ENCODE measurements at regions not wholly inside any gene's neighbourhood (a gene's known extent, or its start where the extent isn't known, plus 50 kb on each side); places are given as distances from the start of the nearest gene placed in this dataset.
"Not testable (repeated sequence)": the region's sequence is repeated elsewhere in the genome, so short reads cannot be mapped to it uniquely, and the experiment has no call there.

DNA sequence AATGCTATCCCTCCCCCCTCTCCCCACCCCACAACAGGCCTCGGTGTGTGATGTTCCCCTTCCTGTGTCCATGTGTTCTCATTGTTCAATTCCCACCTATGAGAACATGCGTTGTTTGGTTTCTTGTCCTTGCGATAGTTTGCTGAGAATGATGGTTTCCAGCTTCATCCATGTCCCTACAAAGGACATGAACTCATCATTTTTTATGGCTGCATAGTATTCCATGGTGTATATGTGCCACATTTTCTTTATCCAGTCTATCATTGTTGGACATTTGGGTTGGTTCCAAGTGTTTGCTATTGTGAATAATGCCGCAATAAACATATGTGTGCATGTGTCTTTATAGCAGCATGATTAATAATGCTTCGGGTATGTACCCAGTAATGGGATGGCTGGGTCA is 1156.1 kb downstream of the NAALADL2 start:
- DNase-seq = not testable (repeated sequence)

GRCh38 chr3:176009256-176009655 is 1150.1 kb downstream of the NAALADL2 start:
- no peak for DNase-seq

DNA sequence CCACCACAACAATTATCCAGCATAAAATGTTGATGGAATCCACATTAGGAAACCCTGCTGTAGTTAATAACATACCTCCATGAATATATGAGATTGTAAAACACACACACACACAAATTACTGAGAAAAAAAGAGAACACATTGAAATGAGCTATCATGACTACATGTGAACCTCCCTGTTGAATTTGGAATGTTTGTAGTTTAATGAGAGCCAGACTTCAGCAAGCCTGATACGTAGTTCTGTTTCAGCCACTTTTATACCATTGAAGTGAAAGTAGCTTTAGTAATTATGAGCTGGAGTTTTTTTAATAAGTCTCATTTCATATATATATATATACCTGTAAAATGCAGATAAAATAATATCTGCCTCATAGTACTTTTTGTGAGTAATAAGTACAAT is 1146.4 kb downstream of the NAALADL2 start:
- DNase-seq = no peak

GRCh38 chr3:175989161-175989560 is 1130.0 kb downstream of the NAALADL2 start:
- DNase-seq = no peak

DNA sequence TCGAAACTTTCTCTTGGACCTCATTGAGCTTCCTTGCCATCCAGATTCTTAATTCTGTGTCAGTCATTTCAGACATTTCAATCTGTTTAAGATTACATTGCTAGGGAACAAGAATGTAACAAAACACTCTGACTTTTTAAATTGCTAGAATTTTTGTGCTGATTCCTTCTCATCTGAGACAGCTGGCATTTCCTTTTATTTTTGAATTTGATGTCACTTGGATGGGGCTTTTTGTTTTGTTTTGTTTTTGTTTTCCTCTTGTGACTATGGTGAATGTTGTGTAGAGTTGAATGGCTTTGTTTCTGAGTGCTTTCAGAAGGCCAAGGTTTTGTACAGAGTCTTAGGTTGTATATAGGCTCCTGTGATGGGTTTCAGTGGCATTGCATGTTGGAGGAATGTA is 1129.3 kb downstream of the NAALADL2 start:
- DNase-seq = no peak

DNA sequence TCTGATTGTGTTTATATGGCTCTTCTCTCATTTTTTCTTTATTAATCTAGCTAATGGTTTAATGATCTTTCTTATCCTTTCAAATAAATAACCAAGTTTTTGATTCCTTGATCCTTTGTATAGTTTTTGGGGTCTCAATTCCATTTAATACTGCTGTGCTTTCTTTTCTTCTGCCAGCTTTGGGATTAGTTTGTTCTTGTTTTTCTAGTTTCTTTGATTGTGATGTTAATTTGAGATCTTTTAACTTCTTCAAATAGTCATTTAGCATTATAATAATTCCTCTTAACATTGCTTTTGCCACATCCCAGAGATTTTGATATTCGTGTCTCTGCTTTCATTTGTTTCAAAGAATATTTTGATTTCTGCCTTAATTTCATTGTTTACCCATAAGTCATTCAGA is 1126.6 kb downstream of the NAALADL2 start:
- DNase-seq = no peak

DNA sequence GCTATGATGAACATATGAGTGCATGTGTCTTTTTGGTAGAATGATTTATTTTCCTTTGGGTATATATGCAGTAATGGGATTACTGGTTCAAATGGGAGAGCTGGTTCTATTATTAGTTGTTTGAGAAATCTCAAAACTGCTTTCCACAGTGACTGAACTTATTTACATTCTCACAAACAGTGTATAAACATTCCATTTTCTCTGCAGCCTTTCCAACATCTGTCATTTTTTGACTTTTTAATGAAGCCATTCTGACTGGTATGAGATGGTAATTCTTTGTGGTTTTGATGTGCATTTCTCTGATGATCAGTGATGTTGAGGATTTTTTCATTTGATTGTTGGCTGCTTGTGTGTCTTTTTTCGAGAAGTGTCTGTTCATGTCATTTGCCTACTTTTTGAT is 1124.2 kb downstream of the NAALADL2 start:
- DNase-seq = no peak

DNA sequence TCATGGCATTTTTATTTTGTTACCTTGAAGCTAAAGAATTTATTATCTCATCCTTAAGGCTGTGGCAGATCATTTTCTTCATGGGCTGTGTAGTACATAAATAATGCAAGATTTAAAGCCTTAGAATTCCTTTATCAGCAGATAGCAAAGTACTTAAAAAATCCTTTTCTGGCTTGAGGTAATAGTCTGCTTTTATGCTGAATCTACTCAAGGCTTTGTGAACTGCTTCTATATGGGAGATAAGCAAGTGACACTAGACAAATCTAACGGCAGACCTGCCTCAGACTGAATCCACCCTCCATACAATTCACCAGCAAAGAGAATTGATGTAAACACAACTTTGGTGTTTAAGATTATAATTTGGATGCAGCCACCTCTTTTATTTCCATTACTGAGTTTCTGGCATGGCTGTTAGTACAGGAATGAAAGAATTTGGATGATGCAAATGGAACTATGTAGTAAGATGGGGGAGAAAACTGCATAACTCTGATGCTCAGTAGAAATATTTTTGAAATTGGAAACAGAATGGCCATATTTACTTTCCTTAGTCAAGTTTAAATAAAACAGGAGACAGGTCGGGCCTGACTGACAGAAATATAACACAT is 1121.5 kb downstream of the NAALADL2 start:
- no peak for DNase-seq

- DNase-seq = no peak
Measured at GRCh38 chr3:175977968-175978752, 1119.0 kb downstream of the NAALADL2 start.

DNA sequence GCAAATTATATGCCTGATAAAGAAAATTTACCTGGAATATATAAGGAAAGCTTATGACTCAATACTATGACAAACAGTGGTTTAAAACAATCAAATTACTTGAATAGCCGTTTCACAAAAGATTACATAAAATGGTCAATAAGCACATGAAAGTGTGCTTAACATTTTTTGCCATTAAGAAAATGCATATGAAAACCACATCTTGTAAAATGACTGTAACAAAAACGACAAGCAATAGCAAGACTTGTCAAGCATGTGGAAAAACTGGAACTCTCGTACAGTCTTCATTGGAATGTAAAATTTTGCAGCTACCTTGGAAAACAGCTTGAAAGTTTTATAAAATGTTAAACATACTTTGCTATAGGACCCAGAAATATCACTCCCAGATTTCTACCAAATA is 1110.3 kb downstream of the NAALADL2 start:
- DNase-seq = no peak

GRCh38 chr3:175965036-175965435 is 1105.9 kb downstream of the NAALADL2 start:
- no peak for DNase-seq

DNA sequence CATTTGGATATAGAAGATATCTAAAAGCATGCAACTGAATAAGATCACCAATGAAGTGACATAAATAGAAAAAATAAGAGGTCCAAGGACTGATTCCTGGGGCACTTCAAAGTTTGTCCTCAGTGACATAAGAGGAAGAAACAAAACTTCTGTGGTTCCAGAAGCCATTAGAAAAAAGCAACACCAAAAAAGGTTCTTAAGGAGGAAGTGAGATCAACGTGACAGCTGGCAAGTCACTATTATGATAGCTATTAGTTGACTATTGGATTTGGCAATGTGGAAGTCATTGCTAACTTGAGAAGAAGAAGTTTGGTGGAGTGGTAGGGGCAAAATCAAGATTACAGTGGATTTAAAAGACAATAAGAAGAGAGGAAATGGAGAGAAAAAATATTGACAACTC is 1098.3 kb downstream of the NAALADL2 start:
- no peak for DNase-seq

GRCh38 chr3:175956964-175957363 is 1097.8 kb downstream of the NAALADL2 start:
- no peak for DNase-seq

DNA sequence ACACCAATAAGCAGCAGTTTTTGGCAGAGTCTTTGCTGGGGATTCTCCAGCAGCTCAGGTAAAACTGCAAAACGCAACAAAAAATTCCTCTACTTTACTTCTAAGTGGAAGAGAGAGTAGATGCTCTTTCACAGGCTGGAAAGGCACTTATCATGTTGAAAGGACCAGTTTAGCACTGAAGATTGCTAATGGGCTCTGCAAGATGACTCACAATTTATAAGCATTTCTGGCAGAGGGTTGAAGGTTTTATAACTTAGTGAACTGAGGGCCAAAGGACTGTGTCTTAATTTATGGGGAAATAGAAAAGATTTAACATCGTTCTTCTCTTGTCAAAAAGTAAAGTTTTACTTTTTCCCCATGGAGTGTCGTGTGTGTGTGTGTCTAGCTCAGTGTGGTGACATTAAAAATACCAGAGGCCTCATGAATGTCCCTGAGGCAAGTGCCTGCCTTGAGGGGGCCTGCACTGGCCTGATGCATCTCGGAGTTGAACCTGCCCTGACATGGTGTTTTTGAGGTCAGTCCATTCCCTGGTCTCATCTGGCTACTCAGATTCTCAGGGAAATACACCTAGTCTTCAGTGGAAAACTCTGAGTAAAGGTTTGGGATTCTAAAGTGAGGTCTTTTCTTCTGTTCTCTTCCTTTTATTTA is 1092.0 kb downstream of the NAALADL2 start:
- no peak for DNase-seq

DNA sequence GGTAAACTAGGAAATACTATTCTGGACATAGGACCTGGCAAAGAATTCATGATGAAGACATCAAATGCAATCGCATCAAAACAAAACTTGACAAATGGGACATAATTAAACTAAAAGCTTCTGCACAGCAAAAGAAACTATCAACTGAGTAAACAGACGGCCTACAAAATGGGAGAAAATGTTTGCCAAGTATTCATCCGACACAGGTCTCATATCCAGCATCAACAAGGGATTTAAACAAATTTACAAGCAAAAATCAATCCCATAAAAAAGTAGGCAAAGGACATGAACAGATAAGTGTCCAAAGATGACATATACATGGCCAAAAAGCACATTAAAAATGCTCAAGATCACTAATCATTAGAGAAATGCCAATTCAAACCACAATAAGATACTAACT is 1088.9 kb downstream of the NAALADL2 start:
- no peak for DNase-seq

DNA sequence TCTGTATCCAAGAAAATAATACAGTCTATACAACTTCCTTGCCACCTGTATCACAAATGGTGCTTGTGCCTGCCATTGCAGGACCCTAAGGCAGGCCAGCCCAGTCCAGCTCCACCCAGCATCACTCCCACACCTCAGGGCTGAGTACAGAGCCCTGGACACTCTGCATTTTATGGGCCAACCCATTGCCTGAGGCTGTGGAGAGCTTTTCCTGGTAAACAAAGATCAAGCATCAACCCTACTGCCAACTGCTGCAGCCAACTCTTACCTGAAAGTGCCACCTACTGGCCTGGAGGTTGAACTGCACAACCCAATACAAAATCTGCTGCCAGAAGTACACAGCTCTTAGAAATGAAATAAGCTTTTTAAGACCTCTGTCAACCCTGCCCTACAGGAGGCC is 1082.2 kb downstream of the NAALADL2 start:
- no peak for DNase-seq

- DNase-seq = no peak
Measured at GRCh38 chr3:175940881-175941280, 1081.7 kb downstream of the NAALADL2 start.

DNA sequence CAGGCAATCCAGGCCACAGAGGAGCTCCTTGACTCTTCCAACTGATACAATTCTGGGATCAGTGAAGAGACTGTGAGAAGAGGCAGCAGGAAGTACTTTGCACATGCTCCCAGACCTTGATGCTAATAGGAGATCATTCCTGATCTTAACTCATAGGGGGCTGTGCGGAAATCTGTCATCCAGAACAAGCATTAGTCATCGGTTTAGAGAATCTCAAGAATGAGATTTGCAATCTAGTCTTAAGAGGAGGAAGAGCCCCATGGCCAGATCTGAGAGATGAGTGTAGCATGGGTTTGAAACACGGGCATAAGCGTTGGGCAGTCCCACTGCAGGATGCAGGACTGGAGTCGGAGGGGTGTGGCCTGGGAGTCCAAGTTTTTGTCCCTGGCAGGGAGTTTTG is 1081.1 kb downstream of the NAALADL2 start:
- no peak for DNase-seq

DNA sequence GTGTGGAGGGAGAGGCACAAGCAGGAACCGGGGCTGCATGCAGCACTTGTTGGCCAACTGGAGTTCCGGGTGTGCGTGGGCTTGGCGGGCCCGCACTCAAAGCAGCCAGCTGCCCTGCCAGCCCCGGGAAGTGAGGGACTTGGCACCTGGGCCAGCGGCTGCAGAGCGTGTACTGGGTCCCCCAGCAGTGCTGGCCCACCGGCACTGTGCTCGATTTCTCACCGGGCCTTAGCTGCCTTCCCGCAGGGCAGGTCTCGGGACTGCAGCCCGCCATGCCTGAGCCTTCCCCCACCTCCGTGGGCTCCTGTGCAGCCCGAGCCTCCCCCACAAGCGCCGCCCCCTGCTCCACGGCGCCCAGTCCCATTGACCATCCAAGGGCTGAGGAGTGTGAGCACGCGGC is 1078.2 kb downstream of the NAALADL2 start:
- not testable (repeated sequence) for DNase-seq

GRCh38 chr3:175932586-175932985 is 1073.5 kb downstream of the NAALADL2 start:
- no peak for DNase-seq

DNA sequence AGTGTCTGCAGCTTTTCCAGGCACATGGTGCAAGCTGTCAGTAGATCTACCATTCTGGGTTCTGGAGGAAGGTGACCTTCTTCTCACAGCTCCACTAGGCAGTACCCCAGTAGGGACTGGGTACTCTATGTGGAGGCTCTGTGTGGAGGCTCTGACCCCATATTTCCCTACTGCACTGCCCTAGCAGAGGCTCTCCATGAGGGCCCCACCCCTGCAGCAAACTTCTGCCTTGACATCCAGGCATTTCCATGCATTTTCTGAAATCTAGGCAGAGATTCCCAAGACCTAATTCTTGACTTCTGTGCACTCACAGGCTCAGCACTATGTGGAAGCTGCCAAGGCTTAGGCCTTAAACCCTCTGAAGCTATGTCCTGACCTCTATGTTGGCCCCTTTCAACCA is 1060.0 kb downstream of the NAALADL2 start:
- no peak for DNase-seq

GRCh38 chr3:175916191-175916934 is 1057.2 kb downstream of the NAALADL2 start:
- no peak for DNase-seq

- DNase-seq = no peak
Measured at GRCh38 chr3:175914785-175915184, 1055.7 kb downstream of the NAALADL2 start.

GRCh38 chr3:175913286-175913685 is 1054.2 kb downstream of the NAALADL2 start:
- no peak for DNase-seq
